NCI-H1694 treated with DMSO at 0.1 percent for 48 hours (cell line): ENCODE measurements at regions not wholly inside any gene's neighbourhood (a gene's known extent, or its start where the extent isn't known, plus 50 kb on each side); places are given as distances from the start of the nearest gene placed in this dataset.

Source experiments
- DNase-seq: peaks from one replicate; lab custom pipeline; 2025; lab: John Stamatoyannopoulos, UW

GRCh38 chr7:34603711-34604444 lies 54.1 kb upstream of the NPSR1 start:
- DNase-seq, result no peak
